ENCODE measurements at regions not wholly inside any gene's neighbourhood (a gene's known extent, or its start where the extent isn't known, plus 50 kb on each side); places are given as distances from the start of the nearest gene placed in this dataset.

DNA sequence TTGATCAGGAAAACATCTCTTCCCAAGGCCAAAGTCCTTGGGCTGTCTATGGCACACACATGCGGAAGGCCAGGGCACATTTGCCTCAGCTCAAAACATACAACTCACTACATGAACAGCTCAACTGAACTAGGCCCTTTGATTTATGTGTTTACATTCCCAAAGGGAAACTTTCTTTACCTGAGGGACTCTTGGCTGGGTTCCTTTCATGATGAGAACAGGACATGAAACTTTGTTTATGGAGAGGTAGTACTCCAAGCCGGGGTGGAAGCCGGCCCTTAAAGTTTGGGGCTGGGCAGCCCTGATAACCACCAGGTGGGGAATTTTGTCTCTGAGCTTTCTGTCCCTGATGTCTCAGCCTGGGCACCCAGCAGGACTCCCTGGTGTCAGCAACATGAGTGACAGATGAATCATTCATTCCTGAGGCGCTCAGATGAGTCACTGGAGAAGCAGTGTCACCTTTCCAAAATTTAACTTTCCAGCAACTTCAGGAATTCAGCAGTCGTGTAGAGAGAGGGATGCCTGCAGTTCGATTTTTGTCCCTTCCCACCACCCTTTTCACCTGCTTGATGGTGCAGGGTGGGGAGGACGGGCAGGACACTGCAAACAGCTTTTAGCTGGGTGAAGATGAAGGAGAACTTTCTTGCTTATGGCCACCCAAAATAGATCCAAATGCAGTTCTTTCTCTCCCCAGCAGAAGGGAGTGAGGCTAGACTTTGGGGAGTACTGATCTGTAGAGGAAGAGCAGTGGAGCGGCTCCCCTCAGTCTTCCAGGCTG lies 331.6 kb downstream of the DYSF start:
- Histone ChIP-seq H3K4me2 (ENCODE audit: insufficient read depth, low read length) (no peak overlapping the region), H3K27me3 (ENCODE audit: control insufficient read depth in 2 of 2, insufficient read depth in 2 of 2, low read length in 2 of 2) (peaks cover 13 to 32% of the 10 kb centered on the region in 2 experiments; a peak in 4 of 5 replicates), H3K4me3 (no peak overlapping the region), H3K9me1 (ENCODE audit: control insufficient read depth, insufficient read depth, low read length) (no peaks in the 10 kb centered on the region), H3K36me3 (ENCODE audit: control insufficient read depth, insufficient read depth, low read length) (no peaks in the 10 kb centered on the region), H3K9me3 (replicated peaks; ENCODE audit: control insufficient read depth, insufficient read depth, low read depth, low read length) (no peaks in the 10 kb centered on the region), H2AFZ (ENCODE audit: low read depth, low read length) (no peak overlapping the region), H3K27ac (ENCODE audit: extremely low read depth, low read depth, low read length) (no peak overlapping the region), H3K79me2 (ENCODE audit: control insufficient read depth, insufficient read depth, low read length) (no peaks in the 10 kb centered on the region), H4K20me1 (replicated peaks; ENCODE audit: control insufficient read depth, insufficient read depth, low read length) (no peaks in the 10 kb centered on the region; the same call in 1 of the 2 replicates), H3K4me1 (replicated peaks in 1 of 2; ENCODE audit: control insufficient read depth in 2 of 2, insufficient read depth in 2 of 2, low read length in 2 of 2) (peaks cover 0 to 4% of the 10 kb centered on the region in 2 experiments; a peak in 1 of 5 replicates), H3K9ac (ENCODE audit: insufficient read depth in 1 of 2, low read depth in 2 of 2, low read length in 2 of 2) (no peak overlapping the region)
- in situ Hi-C loops (cut with MboI) = loop anchor here (5.0 kb wide), 1 partner anchor 233 kb away; no protein-coding TSS in a partner anchor
- ChIA-PET POLR2A (interaction anchor here (0.9 kb wide), 1 partner anchor 9 kb away, joined by 3 read pairs; no protein-coding TSS in a partner anchor), CTCF (ENCODE audit: low intra/inter-chr PET ratio) (no interaction called here)
- WGBS (ENCODE audit: insufficient coverage, low coverage, missing lambda C conversion rate) = 2% methylated on average over 8 of the region's 8 CpGs
- BruUV-seq (replicated peaks) = no TSS peak
- intact Hi-C loops (cut with micrococcal nuclease) = no loop called here
- DNase-seq (ENCODE audit: extremely low read depth in 1 of 4, low spot score in 3 of 4) (peak in 1 of 4 experiments; percentile 19), ATAC-seq (no peak; the same call in 2 of the 3 replicates), FAIRE-seq (no peak)
- TF ChIP-seq, protein P1, sequence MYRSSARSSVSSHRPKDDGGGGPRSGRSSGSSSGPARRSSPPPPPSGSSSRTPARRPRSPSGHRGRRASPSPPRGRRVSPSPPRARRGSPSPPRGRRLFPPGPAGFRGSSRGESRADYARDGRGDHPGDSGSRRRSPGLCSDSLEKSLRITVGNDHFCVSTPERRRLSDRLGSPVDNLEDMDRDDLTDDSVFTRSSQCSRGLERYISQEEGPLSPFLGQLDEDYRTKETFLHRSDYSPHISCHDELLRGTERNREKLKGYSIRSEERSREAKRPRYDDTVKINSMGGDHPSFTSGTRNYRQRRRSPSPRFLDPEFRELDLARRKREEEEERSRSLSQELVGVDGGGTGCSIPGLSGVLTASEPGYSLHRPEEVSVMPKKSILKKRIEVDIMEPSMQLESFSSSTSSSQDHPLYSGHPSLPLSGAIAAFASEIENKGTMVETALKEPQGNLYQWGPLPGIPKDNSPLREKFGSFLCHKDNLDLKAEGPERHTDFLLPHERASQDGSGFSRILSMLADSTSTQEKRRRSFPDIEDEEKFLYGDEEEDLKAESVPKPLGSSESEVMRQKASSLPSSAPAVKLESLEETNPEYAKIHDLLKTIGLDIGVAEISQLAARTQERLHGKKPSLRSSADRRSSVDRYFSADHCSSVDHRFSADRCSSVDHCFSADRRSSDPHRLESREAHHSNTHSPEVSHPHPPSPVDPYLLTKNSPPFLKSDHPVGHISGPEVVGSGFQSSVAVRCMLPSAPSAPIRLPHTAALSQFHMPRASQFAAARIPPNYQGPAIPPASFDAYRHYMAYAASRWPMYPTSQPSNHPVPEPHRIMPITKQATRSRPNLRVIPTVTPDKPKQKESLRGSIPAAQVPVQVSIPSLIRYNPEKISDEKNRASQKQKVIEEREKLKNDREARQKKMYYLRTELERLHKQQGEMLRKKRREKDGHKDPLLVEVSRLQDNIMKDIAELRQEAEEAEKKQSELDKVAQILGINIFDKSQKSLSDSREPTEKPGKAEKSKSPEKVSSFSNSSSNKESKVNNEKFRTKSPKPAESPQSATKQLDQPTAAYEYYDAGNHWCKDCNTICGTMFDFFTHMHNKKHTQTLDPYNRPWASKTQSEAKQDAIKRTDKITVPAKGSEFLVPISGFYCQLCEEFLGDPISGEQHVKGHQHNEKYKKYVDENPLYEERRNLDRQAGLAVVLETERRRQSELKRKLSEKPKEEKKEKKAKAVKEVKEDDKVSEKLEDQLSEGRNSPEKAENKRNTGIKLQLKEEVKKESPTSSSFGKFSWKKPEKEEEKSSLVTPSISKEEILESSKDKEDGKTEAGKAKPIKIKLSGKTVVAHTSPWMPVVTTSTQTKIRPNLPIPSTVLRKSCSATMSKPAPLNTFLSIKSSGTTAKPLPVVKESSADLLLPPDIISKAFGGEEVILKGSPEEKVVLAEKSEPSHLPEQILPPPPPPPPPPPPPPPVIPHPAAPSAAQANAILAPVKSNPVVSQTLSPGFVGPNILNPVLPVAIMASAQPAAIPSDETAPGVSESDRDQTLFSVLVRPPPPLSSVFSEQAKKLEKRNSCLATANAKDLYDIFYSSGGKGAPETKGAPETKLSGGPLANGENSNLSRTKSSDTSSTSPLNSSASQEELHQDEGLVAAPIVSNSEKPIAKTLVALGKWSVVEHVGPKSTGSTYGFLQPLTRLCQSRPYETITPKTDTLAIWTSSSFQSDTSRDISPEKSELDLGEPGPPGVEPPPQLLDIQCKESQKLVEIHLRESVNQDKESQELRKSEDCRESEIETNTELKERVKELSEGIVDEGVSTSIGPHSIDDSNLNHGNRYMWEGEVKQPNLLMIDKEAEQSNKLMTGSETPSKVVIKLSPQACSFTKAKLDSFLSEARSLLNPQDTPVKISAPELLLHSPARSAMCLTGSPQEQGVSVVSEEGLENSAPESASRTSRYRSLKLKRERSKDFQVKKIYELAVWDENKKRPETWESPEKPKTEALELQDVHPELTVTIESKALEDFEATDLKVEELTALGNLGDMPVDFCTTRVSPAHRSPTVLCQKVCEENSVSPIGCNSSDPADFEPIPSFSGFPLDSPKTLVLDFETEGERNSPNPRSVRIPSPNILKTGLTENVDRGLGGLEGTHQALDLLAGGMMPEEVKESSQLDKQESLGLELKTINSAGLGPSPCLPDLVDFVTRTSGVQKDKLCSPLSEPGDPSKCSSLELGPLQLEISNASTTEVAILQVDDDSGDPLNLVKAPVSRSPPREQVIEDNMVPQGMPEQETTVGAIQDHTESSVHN (IDR thresholded peaks at IDR 0.05; ENCODE audit: borderline replicate concordance in 1 of 2, low read depth in 1 of 2) = no peak
- TF ChIP-seq PTRF (tag; IDR thresholded peaks at IDR 0.05) = no peak
- no peak for TF ChIP-seq SREBF1 (IDR thresholded peaks at IDR 0.05; ENCODE audit: borderline replicate concordance, low read depth, low read length)
- no peak for TF ChIP-seq HMG20B (CRISPR knock-in tag; IDR thresholded peaks at IDR 0.05)
- TF ChIP-seq, protein P2, sequence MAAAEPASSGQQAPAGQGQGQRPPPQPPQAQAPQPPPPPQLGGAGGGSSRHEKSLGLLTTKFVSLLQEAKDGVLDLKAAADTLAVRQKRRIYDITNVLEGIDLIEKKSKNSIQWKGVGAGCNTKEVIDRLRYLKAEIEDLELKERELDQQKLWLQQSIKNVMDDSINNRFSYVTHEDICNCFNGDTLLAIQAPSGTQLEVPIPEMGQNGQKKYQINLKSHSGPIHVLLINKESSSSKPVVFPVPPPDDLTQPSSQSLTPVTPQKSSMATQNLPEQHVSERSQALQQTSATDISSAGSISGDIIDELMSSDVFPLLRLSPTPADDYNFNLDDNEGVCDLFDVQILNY (CRISPR knock-in tag; IDR thresholded peaks at IDR 0.05) = no peak
- TF ChIP-seq, protein P3, sequence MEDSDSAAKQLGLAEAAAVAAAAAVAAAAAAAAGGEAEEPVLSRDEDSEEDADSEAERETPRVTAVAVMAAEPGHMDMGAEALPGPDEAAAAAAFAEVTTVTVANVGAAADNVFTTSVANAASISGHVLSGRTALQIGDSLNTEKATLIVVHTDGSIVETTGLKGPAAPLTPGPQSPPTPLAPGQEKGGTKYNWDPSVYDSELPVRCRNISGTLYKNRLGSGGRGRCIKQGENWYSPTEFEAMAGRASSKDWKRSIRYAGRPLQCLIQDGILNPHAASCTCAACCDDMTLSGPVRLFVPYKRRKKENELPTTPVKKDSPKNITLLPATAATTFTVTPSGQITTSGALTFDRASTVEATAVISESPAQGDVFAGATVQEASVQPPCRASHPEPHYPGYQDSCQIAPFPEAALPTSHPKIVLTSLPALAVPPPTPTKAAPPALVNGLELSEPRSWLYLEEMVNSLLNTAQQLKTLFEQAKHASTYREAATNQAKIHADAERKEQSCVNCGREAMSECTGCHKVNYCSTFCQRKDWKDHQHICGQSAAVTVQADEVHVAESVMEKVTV (CRISPR knock-in tag; IDR thresholded peaks at IDR 0.05) = no peak

All from K562 (cell line).